ENCODE measurements at regions not wholly inside any gene's neighbourhood (a gene's known extent, or its start where the extent isn't known, plus 50 kb on each side); places are given as distances from the start of the nearest gene placed in this dataset.

DNA sequence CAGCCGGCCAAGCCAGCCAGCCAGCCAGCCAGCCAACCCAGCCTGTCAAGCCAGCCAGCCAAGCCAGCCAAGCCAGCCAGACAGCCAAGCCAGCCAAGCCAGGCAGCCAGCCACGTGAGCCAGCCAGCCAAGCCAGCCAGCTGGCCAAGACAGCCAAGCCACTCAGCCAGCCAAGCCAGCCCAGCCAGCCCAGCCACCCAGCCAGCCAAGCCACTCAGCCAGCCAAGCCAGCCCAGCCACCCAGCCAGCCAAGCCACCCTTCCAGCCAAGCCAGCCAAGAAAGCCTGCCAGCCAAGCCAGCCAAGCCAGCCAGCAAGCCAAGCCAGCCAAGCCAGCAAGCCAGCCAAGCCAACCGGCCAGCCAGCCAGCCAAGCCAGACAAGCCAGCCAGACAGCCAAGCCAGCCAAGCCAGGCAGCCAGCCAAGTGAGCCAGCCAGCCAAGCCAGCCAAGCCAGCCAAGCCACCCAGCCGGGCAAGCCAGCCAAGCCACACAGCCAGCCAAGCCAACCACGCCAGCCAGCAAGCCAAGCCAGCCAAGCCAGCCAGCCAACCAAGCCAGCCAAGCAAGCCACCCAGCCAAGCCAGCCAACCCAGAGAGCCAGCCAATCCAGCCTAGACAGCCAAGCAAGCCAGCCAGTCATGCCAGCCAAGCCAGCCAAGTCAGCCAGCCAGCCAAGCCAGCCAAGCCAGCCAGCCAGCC, 199.5 kb downstream of the GOLGA6L6 start:
- peak; percentile 70 for DNase-seq (ENCODE audit: low spot score)
- WGBS, result 49% methylated on average over 5 of the region's 5 CpGs
- H3K36me3 ChIP-seq (ENCODE audit: control insufficient read depth in 4 of 4, insufficient read depth in 3 of 4, low read depth in 1 of 4, low read length in 3 of 4), result no peaks in the 10 kb centered on the region
- H3K9me3 ChIP-seq (ENCODE audit: control insufficient read depth in 4 of 4, low read length in 3 of 4), result peaks cover 0 to 16% (median 10%) of the 10 kb centered on the region in 4 donors
- no peak overlapping the region for H3K4me3 ChIP-seq (ENCODE audit: low read depth in 1 of 3, low read length in 3 of 3)
- H3K9ac ChIP-seq (ENCODE audit: low read depth in 1 of 2, low read length in 2 of 2), result no peak overlapping the region
- no peak overlapping the region for H3K27ac ChIP-seq (ENCODE audit: low read depth in 1 of 2, low read length in 2 of 2)
- no peak for TF ChIP-seq JUND (IDR thresholded peaks at IDR 0.05)
- no peak for TF ChIP-seq FOXA2 (IDR thresholded peaks at IDR 0.05)
- no peak for TF ChIP-seq HNF4G (IDR thresholded peaks at IDR 0.05)
- TF ChIP-seq RAD21 (IDR thresholded peaks at IDR 0.05), result no peak
- TF ChIP-seq GABPA (IDR thresholded peaks at IDR 0.05 in 1 of 2, conservative IDR thresholded peaks at IDR 0.05 in 1 of 2), result no peak
- no peak for TF ChIP-seq YY1 (IDR thresholded peaks at IDR 0.05)
- TF ChIP-seq MAX (IDR thresholded peaks at IDR 0.05), result no peak
- TF ChIP-seq HNF4A (conservative IDR thresholded peaks at IDR 0.05), result no peak
- no peak for TF ChIP-seq NR2F2 (IDR thresholded peaks at IDR 0.05)
- no peak for TF ChIP-seq FOXA1 (IDR thresholded peaks at IDR 0.05)
- TF ChIP-seq, protein P1, sequence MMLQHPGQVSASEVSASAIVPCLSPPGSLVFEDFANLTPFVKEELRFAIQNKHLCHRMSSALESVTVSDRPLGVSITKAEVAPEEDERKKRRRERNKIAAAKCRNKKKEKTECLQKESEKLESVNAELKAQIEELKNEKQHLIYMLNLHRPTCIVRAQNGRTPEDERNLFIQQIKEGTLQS (IDR thresholded peaks at IDR 0.05), result no peak
- TF ChIP-seq TAF1 (conservative IDR thresholded peaks at IDR 0.05), result no peak
- no peak for TF ChIP-seq RXRA (IDR thresholded peaks at IDR 0.05)
- TF ChIP-seq, protein P2, sequence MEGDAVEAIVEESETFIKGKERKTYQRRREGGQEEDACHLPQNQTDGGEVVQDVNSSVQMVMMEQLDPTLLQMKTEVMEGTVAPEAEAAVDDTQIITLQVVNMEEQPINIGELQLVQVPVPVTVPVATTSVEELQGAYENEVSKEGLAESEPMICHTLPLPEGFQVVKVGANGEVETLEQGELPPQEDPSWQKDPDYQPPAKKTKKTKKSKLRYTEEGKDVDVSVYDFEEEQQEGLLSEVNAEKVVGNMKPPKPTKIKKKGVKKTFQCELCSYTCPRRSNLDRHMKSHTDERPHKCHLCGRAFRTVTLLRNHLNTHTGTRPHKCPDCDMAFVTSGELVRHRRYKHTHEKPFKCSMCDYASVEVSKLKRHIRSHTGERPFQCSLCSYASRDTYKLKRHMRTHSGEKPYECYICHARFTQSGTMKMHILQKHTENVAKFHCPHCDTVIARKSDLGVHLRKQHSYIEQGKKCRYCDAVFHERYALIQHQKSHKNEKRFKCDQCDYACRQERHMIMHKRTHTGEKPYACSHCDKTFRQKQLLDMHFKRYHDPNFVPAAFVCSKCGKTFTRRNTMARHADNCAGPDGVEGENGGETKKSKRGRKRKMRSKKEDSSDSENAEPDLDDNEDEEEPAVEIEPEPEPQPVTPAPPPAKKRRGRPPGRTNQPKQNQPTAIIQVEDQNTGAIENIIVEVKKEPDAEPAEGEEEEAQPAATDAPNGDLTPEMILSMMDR (IDR thresholded peaks at IDR 0.05; ENCODE audit: low read depth, low read length, missing input control), result no peak
- no peak for TF ChIP-seq REST (IDR thresholded peaks at IDR 0.05)
- TF ChIP-seq, protein P3, sequence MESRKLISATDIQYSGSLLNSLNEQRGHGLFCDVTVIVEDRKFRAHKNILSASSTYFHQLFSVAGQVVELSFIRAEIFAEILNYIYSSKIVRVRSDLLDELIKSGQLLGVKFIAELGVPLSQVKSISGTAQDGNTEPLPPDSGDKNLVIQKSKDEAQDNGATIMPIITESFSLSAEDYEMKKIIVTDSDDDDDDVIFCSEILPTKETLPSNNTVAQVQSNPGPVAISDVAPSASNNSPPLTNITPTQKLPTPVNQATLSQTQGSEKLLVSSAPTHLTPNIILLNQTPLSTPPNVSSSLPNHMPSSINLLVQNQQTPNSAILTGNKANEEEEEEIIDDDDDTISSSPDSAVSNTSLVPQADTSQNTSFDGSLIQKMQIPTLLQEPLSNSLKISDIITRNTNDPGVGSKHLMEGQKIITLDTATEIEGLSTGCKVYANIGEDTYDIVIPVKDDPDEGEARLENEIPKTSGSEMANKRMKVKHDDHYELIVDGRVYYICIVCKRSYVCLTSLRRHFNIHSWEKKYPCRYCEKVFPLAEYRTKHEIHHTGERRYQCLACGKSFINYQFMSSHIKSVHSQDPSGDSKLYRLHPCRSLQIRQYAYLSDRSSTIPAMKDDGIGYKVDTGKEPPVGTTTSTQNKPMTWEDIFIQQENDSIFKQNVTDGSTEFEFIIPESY (IDR thresholded peaks at IDR 0.05), result no peak
- no peaks in the 10 kb centered on the region for H3K27me3 ChIP-seq (ENCODE audit: control insufficient read depth in 4 of 4, insufficient read depth in 4 of 4, low read length in 3 of 4)
- H3K4me1 ChIP-seq (ENCODE audit: control insufficient read depth in 4 of 4, insufficient read depth in 4 of 4, low read length in 3 of 4), result no peaks in the 10 kb centered on the region

Data from liver (tissue), 8 donors.